ENCODE measurements at regions not wholly inside any gene's neighbourhood (a gene's known extent, or its start where the extent isn't known, plus 50 kb on each side); places are given as distances from the start of the nearest gene placed in this dataset.

DNA sequence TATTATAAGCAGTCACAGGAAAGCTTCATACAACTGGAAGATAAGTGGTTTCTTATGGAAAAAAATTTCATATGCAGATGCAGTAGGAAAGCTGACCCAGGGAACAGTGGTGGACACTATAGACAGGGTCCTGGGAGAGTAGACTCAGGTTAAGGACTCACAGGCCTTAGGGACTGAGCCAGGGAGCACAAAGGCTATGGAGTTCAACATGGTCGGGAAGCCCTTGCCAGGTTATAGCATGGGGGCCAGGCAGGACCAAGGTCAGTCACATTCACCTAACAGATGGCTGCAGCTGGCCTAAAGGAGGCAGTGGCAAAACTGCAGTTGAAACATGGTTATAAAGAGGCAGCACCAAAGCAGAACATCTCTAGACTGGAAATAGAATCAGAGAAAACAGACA lies 54.9 kb upstream of the UNC5B start:
- no peak for TF ChIP-seq POLR2AphosphoS5 (IDR thresholded peaks at IDR 0.05; ENCODE audit: low read depth, low read length)
- TF ChIP-seq, protein P1, sequence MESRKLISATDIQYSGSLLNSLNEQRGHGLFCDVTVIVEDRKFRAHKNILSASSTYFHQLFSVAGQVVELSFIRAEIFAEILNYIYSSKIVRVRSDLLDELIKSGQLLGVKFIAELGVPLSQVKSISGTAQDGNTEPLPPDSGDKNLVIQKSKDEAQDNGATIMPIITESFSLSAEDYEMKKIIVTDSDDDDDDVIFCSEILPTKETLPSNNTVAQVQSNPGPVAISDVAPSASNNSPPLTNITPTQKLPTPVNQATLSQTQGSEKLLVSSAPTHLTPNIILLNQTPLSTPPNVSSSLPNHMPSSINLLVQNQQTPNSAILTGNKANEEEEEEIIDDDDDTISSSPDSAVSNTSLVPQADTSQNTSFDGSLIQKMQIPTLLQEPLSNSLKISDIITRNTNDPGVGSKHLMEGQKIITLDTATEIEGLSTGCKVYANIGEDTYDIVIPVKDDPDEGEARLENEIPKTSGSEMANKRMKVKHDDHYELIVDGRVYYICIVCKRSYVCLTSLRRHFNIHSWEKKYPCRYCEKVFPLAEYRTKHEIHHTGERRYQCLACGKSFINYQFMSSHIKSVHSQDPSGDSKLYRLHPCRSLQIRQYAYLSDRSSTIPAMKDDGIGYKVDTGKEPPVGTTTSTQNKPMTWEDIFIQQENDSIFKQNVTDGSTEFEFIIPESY (IDR thresholded peaks at IDR 0.05; ENCODE audit: extremely low read depth, insufficient replicate concordance, low read length) = no peak
- no peak for TF ChIP-seq RAD21 (IDR thresholded peaks at IDR 0.05; ENCODE audit: low read depth)
- TF ChIP-seq YY1 (IDR thresholded peaks at IDR 0.05; ENCODE audit: extremely low read depth, insufficient replicate concordance, low read depth, low read length) = no peak
- TF ChIP-seq CTCF (IDR thresholded peaks at IDR 0.05 in 2 of 3, conservative IDR thresholded peaks at IDR 0.05 in 1 of 3; ENCODE audit: borderline replicate concordance in 1 of 3, insufficient read depth in 1 of 3, low read depth in 2 of 3, low read length in 2 of 3) = no peak
- no peak for TF ChIP-seq ZNF274 (IDR thresholded peaks at IDR 0.05; ENCODE audit: low read depth, low read length)
- no peak for TF ChIP-seq POLR2A (IDR thresholded peaks at IDR 0.05; ENCODE audit: borderline replicate concordance, extremely low read depth, insufficient read depth, insufficient read length)
- TF ChIP-seq EZH2 (IDR thresholded peaks at IDR 0.05) = no peak
- no peak for TF ChIP-seq SIN3A (IDR thresholded peaks at IDR 0.05; ENCODE audit: low read depth)

Measured in HCT116 (cell line).